GM12878 (cell line): ENCODE measurements at regions not wholly inside any gene's neighbourhood (a gene's known extent, or its start where the extent isn't known, plus 50 kb on each side); places are given as distances from the start of the nearest gene placed in this dataset.

ENCODE experiments used
- BACH1 ChIP-seq: fragments of 450-650 bp; IDR thresholded peaks from 2 replicates; pipeline ENCODE4 v1.6.1; 2017; ENCODE audit warnings: mild to moderate bottlenecking, borderline replicate concordance
- CTCF ChIP-seq, 3 experiments: IDR thresholded peaks in 2 of 3; conservative IDR thresholded peaks in 1 of 3; 2 replicates each; pipeline ENCODE4 v1.5.1; 2011; ENCODE audit warnings: low read depth in 3 of 3, low read length in 3 of 3, mild to moderate bottlenecking in 3 of 3, control low read depth in 2 of 3, moderate library complexity in 2 of 3, inconsistent platforms in 1 of 3, mixed read lengths in 1 of 3; ENCODE audit not compliant: control insufficient read depth in 2 of 3, insufficient read depth in 1 of 3; ENCODE audit errors: extremely low read depth in 1 of 3
- EP300 ChIP-seq, 2 experiments: fragments of 150-350 bp in 1 of 2; IDR thresholded peaks; 2 replicates each; pipeline ENCODE4 v1.6.1; 2011 to 2012; ENCODE audit warnings: low read depth in 2 of 2, low read length in 2 of 2, borderline replicate concordance in 1 of 2, improper control_type of control experiment in 1 of 2, inconsistent platforms in 1 of 2; ENCODE audit not compliant: control insufficient read depth in 1 of 2
- PRDM15 ChIP-seq: fragments of 450-650 bp; formaldehyde crosslinking; IDR thresholded peaks from 2 replicates; pipeline ENCODE4 v1.4.0; 2020; ENCODE audit warnings: mild to moderate bottlenecking, moderate library complexity
- SPI1 ChIP-seq: IDR thresholded peaks from 2 replicates; pipeline ENCODE4 v1.6.1; 2011; ENCODE audit warnings: low read depth, mild to moderate bottlenecking, low read length, moderate library complexity, borderline replicate concordance; ENCODE audit not compliant: insufficient read depth
- YY1 ChIP-seq: IDR thresholded peaks from 2 replicates; pipeline ENCODE4 v1.6.1; 2011; ENCODE audit warnings: low read depth, mild to moderate bottlenecking, low read length
- ZNF592 ChIP-seq: fragments of 450-650 bp; IDR thresholded peaks from 2 replicates; pipeline ENCODE4 v1.6.1; 2017; ENCODE audit warnings: mild to moderate bottlenecking, moderate library complexity

GRCh38 chr1:101496109-101496508 lies 259.3 kb downstream of the S1PR1 start:
- TF ChIP-seq PRDM15 (CRISPR knock-in tag) (no peak), SPI1 (no peak), YY1 (no peak), ZNF592 (no peak), CTCF (IDR thresholded peaks at IDR 0.05 in 2 of 3, conservative IDR thresholded peaks at IDR 0.05 in 1 of 3; ENCODE audit: control insufficient read depth in 2 of 3, extremely low read depth in 1 of 3, insufficient read depth in 1 of 3, low read depth in 3 of 3, low read length in 3 of 3) (no peak), BACH1 (no peak), EP300 (IDR thresholded peaks at IDR 0.05; ENCODE audit: borderline replicate concordance in 1 of 2, control insufficient read depth in 1 of 2, low read depth in 2 of 2, low read length in 2 of 2) (no peak)
